NCI-H2196 (cell line): ENCODE measurements at regions not wholly inside any gene's neighbourhood (a gene's known extent, or its start where the extent isn't known, plus 50 kb on each side); places are given as distances from the start of the nearest gene placed in this dataset.
"Not testable (repeated sequence)": the region's sequence is repeated elsewhere in the genome, so short reads cannot be mapped to it uniquely, and the experiment has no call there.

Experiments used
- DNase-seq: peaks from one replicate; lab custom pipeline; 2025; ENCODE audit not compliant: unreplicated experiment; lab: John Stamatoyannopoulos, UW

DNA sequence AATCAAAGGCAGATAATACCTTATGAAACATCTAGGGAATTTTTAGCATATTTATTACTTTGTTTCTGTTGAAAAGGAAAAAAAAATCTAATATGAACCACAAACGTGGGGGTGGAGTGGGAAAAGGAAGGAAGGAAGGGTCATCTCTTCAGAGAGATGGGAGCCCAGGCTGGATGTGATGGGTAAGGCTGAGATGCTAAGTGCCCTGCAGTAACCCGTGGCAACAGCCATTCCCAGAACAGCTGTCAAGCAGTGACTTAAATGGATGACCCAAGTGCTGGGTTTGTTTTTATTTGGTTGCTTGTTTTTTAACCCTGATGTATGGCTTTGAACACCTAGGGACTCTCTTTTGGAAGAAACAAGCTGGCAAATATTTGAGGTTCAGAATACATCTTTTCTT is 50.7 kb upstream of the KLF7 start:
- DNase-seq, result no peak

DNA sequence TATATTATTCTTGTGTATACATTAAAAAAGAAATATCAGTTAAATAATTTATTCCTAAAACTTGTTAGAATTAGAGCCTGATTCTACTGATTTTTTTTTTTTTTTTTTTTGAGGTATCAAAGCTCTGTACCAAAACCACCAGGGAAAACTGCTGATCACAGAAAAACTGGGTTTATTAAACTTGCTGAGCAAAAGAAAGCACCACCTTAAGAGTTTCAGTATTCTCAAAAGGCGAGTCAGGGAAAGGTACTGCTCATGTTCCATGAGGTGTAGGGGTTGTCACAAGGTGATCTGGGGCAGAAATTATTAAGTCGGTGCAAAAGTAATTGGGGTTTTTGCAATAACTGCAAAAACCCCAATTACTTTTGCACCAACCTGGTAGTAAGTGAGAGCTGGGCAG is 51.7 kb upstream of the KLF7 start:
- no peak for DNase-seq

DNA sequence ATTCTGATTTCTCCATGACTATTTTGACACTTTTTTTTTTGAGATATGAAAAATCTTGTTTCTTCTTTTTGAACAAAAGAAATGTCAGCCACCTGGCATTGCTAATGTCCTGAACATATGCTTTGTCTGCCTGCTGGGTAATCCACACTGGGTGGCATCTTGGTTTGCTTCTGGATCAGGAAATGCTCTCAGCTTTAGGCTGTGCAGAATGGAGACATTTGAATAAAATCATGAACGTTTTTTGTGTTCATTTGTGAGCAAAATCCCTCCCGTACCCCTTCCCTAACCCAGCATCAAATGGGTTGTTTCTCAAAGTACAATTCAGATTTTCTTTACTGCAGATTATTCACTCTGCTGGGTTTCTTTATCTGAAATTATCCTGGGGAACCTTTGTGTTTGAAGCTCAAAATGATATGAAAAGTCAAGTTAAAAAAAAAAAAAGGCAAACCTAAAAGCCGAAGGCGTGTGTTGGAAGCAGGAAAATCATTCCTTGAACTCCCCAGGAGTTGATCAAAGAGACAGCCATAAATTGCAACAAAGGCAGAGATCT is 53.4 kb upstream of the KLF7 start:
- no peak for DNase-seq

DNA sequence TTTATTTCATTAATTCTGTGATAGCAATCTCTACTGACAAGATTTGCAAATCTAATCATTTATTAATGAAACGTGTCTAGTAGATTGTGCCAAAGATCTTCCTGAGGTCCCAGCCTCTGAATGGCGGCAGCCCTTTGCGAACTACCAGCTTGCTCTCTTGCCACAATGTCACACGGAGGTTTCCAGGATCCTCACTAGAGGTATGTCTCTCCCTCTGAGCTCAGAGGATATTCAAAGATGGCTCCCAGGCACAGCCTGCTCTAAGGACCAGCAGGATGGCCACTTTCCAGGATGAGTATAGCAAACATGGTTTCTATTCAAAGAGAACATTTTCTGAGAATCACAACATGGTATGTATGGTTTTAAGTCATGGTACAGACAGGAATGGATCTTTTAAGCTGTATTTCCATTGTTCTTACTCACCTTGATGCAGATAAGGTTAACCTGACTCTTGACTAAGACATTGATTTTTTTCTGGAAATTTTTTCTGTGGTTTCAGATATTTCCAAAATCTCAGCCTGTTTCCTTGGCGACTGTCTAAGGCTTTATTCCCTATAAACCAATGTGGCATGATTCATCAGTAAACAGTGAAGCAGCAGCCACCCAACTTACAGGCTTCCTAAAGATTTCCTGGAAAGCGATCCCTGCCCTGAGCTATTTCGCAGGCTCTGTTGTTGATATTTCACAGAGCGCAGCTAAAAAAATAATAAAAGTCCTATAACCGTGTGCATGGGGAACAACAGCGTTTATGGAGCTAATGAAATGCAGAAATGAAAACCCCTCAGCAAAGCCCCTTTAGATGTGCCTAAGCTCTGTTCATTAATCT is 54.1 kb upstream of the KLF7 start:
- DNase-seq, result no peak

DNA sequence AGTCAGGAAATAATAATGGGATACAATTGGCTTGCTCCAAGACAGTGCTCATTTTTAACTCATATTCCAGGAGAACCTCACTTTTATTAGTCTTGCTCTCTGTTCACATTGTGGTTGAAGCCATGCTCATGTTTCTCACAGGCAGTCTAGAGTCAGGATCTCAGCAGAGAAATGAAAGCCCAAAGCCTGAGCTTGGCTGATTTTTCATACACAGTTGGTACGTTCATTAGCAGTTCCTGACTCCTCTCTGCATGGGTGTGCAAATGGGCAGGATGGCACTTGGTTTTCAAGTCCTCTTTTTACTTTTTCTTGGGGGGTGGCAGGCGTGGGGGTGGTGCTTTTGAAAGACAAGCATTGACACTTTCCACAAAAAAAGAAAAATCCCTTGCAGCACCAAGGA is 56.0 kb upstream of the KLF7 start:
- no peak for DNase-seq

DNA sequence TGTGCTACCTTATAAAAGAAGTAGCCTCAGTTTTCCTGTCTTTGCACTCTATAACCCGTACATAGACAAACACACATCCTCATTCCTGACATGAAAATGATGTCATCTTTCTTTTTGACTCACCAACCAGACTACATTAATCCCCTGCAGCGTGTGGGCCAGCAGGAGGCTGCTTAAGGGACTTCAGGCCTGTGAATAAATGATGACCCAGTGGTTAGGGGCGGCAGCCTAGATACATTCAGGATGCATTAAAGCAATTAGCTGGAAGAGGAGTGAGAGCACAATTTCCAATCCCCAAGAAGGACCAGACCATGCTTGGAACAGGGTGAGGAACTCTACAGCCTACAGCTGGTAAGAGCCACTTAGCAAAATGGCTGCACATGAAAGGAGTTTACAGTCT is 57.3 kb upstream of the KLF7 start:
- no peak for DNase-seq

DNA sequence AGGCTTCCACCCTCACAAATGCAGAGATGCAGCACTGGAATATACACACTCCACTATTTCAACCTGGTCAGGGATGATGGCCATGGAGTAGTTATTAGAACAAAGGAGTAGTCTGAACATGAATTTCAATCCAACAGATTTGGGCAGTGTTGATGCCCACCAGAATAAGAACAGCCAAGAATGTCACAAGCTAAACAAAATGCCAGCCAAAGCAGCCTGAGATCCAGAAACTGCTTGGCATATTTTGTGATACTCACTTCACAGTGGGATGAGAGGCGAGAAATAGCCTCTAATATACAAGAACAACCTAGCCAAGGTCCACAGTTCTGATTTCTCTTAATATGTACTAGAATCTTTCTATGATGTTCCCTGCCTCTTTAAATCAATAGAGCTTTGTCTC is 58.6 kb upstream of the KLF7 start:
- DNase-seq, result no peak

DNA sequence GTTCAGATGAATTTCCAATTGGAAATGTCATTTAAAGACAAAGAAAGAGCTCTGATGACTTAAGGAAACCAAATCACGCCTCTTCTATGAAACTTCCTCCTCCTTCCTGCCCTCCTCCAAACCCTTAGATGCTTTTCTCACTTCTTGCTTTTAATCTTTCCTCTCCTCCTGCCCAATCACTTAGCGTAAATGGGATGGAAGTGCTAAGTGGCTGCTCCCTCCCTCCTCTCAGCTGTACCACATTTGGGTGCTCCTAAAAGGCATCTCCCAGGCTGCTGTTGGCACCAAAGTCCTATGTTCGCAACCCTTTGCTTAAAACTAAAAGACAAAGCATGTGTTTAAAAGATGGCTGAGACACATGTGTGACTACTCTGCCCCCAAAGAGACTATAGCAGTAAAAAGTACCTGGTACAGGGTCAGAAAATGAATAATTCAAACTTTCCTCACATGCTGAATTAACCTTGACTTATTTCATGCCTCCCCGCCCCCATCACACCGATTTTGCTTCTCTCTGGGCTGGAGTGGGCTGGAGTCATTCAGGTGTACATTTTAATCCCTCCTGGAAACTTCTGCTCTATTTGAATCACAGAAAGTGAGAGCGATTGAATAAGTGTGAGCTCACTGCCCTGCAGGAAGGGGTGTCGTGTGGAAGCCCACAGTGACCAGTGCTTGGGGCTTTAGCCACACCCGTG is 59.2 kb upstream of the KLF7 start:
- no peak for DNase-seq

DNA sequence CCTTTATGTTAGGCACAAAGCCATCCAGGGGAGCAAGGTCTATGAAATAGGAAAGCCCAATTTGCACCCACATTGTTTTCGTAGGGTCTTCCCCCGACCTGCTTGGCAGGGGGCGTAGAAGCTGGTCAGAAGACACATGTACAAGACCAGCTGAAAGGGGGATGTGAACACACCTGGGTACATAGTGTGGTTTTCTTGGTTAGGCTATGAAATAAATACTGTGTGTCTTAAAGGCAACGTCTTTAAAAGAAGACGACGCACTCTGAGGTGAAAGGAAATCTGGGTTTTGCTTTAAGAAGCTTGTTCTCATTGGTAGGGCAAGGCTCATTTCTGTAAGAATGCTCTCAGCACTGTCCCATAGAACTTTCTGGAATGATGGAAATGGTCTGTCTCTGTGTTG is 60.0 kb upstream of the KLF7 start:
- DNase-seq, result no peak

DNA sequence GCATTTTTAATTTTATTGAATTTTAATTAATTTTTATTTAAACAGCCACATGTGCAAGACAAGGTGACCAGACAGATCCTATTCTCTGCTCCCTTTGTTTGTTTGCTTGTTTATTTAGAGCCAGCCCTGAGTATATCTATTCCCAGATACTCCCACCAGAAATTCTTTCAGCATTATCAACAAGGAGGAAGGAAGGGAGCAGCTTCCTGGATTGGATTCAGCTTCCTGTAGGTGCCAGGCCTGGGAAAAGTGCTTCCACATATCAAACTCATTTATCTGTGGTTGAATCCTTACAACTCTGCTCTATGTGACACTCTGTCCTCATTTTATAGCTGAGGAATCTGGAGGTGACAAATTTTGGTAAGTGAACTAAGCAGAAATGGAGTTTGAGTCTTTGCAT is 60.5 kb upstream of the KLF7 start:
- no peak for DNase-seq

DNA sequence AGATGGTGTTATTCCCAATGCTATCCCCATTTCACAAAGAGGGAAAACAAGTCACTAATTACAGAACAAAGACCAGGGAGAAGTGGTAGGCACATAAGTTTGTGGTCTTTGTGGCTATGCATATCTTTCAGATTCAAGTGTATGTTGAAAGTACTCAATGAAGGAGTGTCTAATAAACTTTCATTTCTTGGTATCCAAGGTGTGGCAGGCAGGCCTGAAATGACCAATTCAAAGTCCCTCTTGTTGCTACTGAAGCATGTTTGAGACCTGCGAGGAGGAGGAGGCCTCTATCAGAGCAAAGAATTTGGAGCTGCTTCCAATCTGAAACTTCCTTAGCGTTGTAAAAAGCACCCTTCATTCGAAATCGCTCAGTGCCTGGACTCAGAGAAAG is 60.9 kb upstream of the KLF7 start:
- DNase-seq, result no peak

DNA sequence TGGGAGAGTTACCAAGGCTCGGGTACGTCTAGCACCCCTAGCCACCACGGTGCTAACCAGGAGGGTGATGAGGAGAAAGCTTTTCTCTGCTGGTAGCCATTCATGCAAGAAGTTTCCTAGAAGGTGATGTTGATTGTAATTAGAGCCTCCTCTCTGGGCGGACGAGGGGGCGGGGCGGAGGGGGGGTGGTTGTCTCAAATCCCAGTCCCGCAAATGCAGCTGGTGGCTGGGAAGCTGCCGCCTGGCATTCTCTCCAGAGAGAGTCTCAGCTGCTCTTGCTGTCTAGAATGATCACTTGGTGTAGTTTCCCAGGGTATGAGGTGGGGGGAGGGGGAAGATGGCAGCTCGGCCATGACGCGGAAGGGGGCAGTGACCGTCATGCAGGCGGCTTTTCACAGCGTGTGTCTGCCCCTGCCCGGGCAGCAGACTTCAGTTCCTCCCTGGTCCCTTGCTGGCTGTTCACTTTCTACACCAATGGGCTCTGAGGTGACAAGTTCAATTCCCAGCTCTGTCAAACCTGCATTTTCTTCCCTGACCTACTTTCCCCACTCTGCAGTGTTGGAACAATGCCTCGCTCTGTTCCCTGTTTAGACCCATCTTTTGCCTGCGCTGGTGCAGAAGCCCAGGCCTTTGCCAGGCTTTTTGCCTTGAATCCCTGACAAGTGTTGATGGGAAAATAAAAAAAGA is 61.5 kb upstream of the KLF7 start:
- DNase-seq, result peak; percentile 39

DNA sequence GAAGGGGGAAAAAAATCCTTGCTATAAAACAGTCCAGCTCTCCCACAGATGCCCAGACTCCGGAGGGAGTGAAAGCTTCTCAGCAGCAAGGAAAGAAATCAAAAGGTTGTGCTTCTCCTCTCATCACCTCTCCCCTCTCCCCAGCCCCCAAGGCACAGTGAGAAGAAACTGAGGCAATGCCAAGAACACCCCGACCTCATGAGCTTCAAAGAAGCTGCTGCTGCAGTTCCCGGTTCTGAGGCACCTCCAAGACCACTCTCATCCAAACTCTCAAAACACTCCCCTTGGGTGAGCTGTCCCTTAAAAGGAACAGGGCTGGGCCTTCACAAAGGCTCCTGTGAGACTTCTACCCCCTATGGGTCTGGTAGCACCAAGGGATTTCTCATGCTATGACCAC is 62.0 kb upstream of the KLF7 start:
- no peak for DNase-seq

DNA sequence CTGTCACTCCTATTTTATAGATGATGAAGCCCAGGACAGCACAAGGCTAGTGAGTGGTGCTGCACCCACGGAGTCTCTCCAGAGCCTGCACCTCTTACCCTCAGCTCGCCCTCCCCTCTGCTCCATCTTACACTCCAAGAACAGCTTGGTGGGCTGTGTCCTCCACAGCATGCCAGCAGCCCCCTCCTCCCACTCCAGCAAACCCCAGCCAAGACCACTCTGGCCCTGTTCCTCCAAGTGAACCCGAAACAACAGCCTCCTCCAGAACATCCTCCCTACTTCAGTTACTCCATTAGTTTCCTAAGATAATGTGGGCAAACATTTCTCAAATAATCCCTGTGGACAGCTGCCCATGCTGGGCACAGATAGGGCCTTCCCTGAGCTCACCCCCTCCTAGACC is 62.7 kb upstream of the KLF7 start:
- DNase-seq, result no peak

DNA sequence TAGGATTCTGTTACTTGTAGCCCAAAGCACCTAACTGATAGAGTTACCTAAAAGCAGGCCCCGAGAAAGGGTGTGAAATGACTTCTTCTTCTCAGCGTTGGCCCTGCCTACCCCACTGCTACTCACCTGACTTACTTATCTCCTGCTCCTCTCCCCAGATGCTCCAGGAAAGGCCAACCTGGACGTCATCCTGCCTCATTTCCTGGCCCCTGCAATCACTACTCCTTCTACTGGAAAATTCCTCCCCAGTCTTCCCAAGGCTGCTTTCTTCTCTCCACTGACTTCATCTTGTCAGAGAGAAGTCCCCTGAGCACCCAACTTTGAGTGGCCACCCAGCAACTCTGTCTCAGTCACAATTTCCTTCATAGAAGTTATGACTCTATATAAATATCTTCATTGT is 63.4 kb upstream of the KLF7 start:
- no peak for DNase-seq

DNA sequence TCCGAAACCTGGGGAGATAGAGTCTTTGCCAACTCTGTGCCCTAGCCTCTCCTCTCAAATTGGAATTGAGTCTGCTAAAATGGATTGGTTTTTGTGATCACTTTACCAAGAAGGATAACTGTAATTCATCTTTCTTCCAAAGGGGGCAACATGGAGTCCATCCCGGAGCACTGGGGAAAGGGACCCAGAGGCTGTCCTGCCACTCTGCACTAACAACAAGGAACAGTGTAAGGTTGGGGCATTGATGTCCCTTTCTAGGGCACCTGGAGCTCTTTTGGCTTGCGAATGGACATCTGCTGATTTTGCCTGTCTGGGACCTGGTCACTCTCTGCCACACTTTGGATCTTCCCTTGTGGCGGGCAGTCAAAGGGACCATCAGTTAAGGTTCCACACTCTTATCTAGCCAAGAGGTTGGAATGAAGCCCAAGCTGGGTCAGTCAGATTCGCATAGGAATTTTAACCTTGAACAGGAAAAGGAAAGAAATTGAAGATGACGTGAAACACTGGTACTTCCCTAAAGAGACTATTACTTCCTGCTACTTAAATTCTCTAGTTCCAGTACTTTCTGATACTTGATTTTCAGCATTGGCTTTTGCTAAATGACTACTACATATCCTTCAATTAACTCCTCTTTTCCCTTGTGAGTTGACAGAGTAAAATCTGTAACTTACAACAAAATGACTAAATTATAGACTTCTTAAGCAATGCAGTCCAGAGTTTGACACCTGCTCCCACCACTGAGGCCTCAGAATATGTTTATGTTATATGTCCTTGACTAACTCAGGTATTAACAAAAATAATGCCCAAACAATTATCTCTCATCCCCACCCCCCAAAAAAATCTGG is 64.7 kb upstream of the KLF7 start:
- DNase-seq, result no peak

DNA sequence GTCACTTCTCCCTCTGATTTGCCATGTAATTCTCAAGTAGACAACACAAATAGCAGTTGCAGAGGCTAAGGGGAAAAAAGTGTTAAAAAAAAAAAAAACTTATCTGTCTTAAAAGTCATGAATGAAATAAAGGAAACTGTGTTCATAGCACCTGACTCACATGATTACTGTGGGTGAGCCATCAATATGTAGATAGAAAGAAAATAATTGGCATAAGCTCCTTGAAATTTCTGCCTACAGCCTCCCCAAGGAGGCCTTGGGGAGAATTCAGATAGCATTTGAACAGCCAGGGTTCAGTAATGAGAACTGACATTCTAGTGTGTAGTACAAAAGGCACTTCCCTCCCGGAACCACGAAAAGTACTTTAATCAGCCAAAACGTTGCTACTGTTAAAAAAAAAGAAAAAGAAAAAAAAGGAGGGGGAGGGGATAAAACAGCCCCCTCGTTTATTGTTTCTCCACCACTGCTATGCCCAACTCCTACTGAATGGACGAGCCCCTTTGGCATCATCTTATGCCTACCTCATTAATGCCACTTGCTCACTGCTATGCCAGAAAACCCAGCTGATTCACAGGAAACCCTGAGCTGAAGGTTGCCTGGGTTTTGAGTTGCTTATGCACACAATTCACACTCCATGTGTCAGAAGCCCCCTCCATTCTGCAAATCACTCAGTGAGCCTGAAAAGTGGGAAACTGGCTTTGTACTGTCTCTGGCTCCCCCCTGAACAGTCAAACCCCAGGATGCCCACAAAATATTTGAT is 65.5 kb upstream of the KLF7 start:
- DNase-seq, result no peak

DNA sequence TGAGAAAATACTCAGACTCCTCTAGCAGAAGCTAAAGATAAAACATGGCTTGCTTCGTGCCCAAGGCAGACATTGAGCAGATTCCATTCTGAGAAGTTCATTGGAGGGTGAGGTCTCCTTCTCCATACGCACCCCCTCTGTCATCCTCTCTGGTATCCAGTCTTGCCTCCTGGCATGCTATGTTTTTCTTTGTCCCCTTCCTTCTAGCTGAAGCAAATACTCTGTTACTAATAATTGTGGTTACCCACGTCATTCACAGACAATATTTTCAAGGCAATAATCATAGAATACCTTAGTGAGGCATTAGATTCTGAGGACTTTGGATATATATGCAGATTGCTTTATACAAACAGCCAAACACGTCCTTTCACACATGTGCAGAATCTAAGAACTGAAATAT is 66.2 kb upstream of the KLF7 start:
- DNase-seq, result no peak

DNA sequence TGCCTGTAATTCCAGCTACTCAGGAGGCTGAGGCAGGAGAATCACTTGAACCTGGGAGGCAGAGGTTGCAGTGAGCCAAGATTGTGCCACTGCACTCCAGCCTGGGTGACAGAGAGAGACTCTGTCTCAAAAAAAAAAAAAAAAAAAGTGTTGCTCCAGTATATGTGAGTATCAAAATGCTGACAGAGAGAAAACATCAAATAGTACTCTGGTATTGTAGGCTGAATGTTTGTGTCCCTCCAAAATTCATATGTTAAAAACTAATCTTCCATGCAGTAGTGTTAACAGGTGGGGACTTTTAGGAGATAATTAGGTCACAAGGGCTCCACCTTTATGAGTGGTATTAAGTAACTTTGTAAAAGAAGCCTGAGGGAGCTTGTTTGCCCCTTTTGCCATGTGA is 67.4 kb upstream of the KLF7 start:
- not testable (repeated sequence) for DNase-seq

DNA sequence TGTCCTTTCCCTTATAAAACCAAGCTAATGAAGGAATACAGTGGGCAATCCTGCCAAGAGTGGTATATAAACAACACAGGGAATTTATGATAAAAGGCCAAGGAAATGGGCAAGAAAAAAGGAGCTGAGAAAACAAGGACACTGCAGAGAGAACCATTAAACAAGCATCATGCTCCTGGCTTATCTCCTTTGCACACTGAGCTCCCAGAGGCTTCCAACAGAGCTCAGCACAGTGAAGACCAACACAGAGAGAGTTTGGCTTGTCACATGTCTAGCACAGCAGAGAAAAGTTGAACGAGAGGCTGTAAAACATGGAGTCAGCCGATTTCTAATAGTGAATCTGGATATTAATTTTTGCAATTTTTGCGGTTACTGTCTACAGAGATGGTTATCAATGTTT is 68.0 kb upstream of the KLF7 start:
- DNase-seq, result no peak
